GM12874 (cell line): ENCODE measurements at regions not wholly inside any gene's neighbourhood (a gene's known extent, or its start where the extent isn't known, plus 50 kb on each side); places are given as distances from the start of the nearest gene placed in this dataset.

Source experiments
- TF ChIP-seq, protein P1 (sequence below): IDR thresholded peaks from 2 replicates; pipeline ENCODE4 v1.5.1; 2011; ENCODE audit warnings: low read depth, mild to moderate bottlenecking, control low read depth, low read length, moderate library complexity; ENCODE audit not compliant: insufficient read depth

DNA sequence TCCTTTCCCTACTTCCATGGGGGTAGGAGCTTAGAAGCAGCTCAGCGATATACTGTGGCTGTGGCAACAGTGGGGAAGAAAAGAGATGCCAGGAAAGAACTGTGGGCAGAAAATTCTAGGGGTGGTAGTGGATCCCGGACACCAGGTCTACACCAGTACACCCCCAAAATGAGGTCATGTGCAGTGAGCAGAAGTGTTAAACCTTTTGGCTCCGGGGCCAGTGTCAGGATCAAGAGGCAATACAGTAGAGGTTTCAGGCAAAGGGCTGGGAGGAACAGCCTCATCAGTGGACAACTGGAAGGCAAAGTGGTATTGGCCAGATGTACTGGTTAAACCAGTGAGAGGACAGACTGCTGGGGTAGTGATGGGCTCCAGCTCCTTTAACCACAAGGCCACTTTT is 163.1 kb upstream of the CCL2 start:
- TF ChIP-seq, protein P1, sequence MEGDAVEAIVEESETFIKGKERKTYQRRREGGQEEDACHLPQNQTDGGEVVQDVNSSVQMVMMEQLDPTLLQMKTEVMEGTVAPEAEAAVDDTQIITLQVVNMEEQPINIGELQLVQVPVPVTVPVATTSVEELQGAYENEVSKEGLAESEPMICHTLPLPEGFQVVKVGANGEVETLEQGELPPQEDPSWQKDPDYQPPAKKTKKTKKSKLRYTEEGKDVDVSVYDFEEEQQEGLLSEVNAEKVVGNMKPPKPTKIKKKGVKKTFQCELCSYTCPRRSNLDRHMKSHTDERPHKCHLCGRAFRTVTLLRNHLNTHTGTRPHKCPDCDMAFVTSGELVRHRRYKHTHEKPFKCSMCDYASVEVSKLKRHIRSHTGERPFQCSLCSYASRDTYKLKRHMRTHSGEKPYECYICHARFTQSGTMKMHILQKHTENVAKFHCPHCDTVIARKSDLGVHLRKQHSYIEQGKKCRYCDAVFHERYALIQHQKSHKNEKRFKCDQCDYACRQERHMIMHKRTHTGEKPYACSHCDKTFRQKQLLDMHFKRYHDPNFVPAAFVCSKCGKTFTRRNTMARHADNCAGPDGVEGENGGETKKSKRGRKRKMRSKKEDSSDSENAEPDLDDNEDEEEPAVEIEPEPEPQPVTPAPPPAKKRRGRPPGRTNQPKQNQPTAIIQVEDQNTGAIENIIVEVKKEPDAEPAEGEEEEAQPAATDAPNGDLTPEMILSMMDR, result no peak

DNA sequence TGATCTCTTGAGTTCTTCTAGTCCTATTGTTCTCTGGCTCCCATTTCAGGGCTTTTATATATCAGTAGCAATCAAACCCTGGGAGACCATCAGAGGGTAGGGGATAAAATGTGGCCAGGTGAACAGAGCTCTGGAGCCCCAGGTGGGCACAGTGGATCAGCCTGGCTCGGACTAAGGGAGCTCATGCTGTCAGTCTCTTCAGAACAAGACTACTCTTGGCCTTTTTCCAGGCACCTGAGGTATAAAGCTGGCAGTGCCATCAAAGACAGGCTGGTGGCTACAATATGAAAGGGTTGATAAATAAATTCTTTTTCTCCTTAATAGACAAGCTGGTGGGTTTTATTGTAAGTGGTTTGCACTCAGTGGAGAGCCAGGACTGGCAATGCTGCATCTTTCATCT is 160.0 kb upstream of the CCL2 start:
- TF ChIP-seq, protein P1, result no peak

DNA sequence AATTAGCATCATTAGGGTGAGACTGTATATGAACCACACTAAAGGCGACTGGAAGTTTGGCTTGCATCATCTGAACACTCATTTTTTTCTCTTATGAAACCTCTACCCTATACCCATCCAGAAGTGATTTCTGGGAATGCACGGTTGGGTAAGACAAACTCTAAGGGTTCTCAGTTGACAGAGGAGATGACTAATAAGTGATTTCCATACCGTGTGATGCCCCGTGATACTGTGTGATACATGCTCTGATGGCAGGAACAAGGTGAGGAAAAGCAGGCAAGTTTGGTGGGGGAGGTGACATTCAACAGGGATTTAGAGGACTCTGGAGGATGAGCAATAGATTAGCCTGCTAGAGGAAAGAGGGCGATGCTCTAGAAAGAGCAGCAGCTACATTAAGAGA is 156.4 kb upstream of the CCL2 start:
- TF ChIP-seq, protein P1, result no peak

DNA sequence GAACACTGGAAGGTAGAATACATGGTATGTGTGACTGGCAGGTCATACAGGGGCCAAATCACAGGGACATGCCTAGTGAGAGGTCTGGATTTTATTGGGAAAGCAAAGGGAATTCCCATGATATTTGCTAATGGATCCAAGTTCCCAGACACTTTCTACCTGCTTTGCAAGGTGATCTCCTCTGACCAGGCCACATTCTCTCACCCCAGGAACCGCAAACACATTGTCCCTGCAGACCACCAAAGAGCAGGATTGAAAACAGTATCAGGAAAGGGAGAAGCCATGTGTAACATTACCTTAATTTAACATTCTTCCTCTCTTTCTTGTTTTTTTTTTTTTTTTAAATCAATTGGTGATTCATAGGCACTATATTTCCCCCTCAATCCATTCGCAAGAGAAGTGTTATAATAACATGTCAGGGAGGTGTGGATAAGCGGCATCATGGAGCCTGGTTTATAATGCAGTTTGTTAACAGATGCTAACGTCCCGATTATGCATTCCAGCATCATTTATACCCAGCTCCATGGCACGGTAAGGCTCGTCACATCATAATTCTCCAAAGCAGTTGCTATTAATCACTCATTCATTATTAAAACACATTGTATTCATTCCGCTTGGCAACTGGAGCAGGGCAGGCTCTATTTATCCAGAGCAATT is 155.1 kb upstream of the CCL2 start:
- TF ChIP-seq, protein P1, result no peak

DNA sequence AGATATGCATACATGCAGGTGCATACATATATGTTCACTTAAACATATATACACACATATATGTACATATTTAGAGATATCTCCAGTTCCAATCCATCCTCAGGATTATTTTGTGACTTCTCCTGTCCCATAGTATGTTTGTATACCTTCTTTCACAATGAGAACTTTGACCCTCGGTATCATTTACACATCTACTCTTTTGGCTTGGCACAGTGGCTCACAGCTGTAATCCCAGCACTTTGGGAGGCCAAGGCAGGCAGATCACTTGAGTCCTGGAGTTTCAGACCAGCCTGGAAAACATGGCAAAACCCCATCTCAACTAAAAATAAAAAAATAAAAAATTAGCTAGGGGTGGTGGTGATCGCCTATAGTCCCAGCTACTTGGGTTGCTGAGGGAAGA is 148.1 kb upstream of the CCL2 start:
- TF ChIP-seq, protein P1, result no peak

DNA sequence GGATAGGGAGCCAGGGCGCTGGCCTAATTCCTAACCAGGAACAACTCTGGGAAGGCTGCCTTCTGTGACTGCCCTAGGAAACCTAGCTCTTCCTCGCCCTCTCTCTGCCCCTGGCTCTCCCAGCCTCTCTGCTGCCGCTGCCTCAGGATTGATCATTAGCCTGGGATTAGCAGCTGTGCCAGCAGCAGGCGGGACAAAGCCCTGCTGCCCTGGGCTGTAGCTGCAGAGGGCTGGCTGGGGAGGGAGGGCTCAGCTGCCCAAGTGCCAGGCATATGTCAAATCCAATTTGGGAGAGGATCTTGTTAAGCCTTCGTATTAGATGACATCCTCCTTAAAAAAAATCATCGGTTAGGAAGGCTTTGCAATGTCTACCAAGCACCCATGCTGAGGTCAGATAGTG is 144.8 kb upstream of the CCL2 start:
- TF ChIP-seq, protein P1, result no peak

DNA sequence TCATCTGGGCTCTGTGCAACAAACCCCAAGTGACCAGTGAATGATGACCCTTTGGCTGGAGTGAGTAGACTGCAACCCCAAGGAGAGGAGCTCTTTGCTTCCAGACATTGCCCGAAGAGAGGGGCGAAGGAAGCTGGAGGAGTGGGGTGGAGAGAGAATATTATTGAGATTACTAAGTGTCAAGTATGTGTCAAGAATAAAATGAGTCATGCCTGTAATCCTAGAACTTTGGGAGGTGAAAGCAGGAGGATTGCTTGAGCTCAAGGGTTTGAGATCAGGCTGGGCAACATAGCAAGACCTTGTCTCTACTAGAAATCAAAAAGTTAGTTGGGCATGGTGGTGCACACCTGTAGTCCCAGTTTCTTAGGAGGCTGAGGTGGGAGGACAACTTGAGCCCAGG is 142.0 kb upstream of the CCL2 start:
- TF ChIP-seq, protein P1, result no peak
